ENCODE measurements at regions not wholly inside any gene's neighbourhood (a gene's known extent, or its start where the extent isn't known, plus 50 kb on each side); places are given as distances from the start of the nearest gene placed in this dataset.
"Not testable (repeated sequence)": the region's sequence is repeated elsewhere in the genome, so short reads cannot be mapped to it uniquely, and the experiment has no call there.

DNA sequence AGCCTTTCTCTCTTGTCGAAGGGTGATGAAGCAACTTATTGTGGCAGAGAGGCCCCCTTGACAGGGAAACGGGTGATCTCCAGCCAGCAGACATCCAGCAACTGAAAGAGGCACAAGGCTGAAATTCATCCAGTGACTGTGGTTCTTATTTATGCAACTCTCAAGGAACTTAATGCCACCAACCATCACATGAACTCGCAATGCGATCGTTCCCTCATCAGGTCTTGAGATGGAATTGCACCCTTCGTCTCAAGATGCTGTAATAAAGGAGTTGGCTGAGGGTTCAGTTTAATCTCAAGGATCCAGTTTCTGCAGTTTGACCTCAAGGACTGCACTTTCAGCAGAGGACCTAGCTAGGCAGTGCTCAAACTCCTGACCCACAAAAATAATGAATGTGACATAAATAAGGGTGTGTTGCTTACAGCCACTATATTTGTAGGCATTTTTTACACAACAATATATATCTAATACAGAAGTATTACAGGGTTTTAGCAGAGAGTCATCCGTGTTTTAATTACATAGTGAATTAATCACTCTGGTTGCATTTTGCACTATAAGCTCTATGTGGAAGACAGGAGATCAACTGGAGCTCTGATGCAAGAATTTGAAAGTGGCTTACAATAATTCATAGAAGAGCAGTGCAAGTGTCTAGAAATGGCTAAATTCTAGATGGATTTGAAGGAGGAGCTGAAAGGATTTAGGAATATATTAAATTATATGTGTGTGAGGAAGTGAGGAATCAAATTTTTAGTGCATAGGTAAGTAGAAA, 957.8 kb upstream of the CTNND2 start:
- DNase-seq: no peak

DNA sequence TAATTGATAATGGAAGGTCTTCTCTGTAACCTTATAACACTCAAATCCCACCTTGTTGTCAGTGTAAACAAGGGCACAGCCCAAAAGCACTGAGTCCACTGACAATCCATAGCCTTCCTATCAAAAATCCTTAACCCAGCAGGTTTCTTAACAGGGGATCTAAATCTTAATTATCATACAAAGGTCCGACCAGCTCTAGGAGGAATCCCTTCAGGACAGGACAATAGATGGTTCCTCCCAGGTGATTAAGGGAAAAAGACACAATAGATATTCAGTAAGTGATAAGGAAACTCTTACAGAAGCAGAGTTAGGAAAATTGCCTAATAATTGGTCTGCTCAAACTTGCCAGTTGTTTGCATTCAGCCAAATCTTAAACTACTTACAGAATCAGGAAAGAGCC, 951.9 kb upstream of the CTNND2 start:
- not testable (repeated sequence) for DNase-seq

DNA sequence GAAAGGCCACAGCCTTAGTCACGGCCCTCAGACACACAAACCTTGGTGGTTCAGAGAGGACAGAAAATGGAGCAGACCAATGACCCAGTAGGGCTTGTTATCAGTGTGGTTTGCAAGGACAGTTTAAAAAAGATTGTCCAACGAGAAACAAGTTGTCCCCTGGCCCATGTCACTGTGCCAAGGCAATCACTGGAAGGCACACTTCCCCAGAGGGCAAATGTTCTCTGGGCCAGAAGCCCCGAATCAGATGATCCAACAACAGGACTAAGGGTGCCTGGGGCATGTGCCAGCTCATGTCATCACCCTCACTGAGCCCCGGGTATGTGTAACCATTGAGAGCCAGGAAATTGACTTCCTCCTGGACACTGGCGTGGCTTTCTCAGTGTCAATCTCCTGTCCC, 950.1 kb upstream of the CTNND2 start:
- no peak for DNase-seq

DNA sequence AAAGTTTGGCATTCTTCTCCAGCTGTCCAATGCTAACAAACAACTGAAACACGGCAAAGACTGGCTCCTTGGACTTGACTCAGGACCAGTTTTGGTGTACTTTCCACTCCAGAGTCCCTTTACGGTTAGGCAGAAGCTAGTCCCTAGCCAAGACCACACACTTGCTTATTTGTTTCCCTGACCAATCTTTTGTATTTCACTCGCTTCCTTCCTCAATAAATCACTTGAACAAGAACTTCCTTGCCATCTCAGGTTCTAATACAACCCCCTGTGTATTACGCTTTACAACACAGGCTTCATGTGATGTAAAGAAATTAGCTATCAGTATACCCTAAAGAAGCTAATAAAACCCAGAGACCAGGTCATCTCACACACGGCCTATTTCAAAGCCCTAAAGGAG, 947.5 kb upstream of the CTNND2 start:
- no peak for DNase-seq

DNA sequence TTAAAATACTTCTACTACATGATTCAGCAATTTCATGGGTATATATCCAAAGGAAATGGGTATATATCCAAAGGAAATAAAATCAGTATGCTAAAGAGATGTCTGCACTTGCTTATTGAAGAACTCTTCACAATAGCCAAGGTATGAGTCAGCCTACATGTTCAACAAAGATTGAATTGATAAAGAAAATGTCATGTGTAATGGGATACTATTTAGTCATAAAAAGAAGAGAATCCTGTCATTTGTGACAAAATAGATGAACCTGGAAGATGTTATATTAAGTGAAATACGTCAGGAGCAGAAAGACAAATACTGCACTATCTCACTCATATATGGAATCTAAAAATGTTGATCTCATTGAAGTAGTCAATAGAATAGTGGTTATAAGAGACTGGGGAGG, 944.5 kb upstream of the CTNND2 start:
- no peak for DNase-seq

- no peak for DNase-seq
Observed at GRCh38 chr5:12845549-12846159, 941.4 kb upstream of the CTNND2 start.

DNA sequence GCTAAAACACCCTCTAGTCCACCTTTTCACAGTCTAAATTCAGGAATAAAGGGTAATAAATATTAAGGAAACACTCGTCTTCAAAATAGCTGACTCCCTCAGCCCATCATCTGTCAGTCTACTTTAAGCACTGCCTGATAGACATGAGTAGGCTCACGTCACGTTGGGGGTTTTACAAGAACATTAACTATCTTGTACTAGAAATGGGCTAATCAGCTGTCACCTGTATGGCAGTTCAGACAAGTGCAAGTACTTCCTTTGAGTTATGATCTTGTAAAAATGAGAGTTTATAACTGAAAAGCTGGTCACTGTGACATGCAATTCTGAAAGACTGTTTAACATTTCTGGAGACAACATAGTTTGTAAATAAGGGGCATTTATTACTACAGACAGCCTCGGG, 936.7 kb upstream of the CTNND2 start:
- DNase-seq: no peak

GRCh38 chr5:12837592-12837991, 933.3 kb upstream of the CTNND2 start:
- no peak for DNase-seq

DNA sequence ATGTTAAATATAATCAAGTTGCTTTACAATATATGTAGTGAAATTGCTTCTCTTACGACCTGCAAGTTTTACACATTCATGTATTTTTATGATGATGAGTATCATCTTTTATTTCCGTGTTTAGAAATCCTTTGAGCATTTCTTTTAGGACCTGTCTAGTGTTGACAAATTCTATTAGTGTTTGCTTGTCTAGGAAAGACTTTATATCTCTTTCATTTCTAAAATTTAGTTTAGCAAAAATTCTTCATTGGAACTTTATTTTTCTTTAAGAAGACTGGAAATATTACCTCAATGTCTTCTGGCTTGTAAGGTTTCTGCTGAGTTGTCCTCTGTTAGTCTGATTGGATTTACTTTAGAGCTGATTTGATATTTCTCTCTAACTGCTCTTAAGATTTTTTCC, 920.9 kb upstream of the CTNND2 start:
- DNase-seq: no peak

DNA sequence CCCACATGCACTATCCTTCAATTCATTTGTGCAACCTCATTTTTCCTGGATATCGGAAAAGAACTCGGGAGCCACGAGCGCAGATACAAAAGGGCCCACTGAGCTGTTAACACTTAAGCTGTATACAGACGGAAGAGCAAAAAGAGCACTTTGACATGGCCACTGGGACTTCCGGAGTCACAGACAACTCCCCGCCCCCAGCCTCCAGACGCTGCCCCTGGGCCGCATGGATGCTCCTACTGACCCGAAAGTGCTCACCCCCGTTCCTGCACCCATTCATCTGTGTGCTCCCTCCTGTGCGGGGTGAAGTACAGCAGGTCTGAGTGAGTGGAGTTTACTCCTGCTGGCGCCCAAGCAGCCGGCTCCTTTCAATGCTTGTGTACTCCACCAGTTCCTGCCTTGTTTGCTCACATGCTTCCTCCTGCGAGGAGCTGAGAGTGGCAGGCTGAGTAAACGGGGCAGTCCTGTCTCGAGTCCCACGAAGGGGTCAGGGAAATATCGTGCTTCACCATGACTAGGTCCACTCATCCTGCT, 901.0 kb upstream of the CTNND2 start:
- no peak for DNase-seq

GRCh38 chr5:12799165-12799564, 894.9 kb upstream of the CTNND2 start:
- no peak for DNase-seq

DNA sequence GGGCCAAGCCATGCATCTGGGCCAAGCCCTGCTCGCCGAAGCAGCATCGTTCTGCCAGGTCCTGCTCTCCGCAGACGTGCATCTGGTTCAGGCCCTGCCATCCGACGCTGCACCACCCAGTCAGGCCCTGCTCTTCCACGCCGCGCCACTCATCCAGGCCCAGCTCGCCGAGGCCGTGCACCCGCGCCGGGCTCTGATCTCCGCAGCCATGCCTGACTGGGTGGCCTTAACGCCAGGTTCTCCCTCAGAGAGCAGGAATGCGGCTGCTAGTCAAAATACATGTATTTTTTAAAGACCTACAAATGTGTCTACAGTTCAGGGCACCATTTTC, 891.1 kb upstream of the CTNND2 start:
- DNase-seq: no peak

- DNase-seq: no peak
Observed at GRCh38 chr5:12794476-12795332, 890.5 kb upstream of the CTNND2 start.

DNA sequence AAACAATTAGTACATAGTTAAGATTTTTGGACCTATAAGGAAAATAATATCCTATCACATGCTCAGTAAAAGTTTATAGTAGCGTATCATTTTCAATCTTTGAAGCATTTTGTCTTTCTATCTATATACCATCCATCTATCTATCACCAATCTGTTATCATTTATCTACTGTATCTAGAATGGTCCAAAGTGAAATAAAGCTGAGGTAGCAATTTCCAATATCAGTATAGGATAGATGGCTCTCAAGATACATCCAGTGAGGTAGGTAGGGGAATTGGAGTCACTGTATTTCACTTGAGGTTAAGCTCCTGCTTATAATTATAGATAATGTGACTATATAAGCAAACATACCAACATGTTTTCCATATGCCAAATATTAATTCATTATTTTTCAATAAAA, 889.1 kb upstream of the CTNND2 start:
- DNase-seq: no peak

DNA sequence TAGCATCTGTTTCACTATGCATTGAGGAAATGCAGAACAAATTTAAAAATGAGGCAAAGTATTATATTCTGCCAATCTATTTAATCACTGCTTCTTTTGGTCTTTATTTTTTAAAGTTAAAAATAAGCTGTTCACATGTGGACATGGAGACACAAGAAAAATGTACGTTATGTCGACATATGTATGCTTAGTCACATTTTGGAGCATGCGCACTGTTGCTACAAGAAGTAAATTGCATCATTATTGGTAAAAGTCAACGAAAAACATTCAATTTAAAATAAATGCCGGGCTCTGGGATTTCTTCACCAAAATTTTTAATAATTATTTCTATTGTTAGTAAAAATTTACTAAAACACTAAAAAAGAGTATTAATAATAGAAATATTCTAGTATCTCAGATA, 876.3 kb upstream of the CTNND2 start:
- no peak for DNase-seq

DNA sequence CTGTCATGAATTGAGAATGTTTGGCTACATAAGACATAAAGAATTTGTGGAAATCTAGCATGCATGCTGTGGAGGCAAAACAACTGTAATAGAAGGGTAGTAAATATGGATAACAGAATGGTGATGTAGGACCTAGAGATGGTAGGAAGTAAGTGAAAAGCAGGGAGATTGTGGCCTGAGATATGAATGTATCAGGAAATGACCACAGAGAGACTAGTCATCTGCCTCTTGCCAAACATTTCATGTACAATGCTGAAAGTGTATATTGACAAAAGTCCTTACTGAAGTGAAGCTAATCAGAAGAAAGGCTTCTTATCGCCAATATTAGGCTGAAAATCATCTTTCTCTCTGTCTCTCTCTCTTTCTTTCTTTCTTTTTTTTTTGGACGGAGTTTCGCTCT, 873.1 kb upstream of the CTNND2 start:
- DNase-seq: no peak

DNA sequence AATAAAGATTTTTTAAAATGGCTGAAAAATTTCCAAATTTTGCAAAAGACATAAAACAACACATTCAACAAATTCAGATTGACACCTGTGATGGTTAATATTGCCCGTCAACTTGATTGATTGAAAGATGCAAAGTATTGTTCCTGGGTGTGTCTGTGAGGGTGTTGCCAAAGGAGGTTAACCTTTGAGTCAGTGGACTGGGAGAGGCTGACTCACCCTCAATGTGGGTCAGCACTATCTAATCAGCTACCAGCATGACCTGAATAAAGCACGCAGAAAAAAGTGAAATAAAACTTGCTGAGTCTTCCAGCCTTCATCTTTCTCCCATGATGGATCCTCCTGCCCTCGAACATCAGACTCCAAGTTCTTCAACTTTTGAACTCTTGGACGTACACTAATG, 868.0 kb upstream of the CTNND2 start:
- no peak for DNase-seq

GRCh38 chr5:12759377-12759776, 855.1 kb upstream of the CTNND2 start:
- no peak for DNase-seq

DNA sequence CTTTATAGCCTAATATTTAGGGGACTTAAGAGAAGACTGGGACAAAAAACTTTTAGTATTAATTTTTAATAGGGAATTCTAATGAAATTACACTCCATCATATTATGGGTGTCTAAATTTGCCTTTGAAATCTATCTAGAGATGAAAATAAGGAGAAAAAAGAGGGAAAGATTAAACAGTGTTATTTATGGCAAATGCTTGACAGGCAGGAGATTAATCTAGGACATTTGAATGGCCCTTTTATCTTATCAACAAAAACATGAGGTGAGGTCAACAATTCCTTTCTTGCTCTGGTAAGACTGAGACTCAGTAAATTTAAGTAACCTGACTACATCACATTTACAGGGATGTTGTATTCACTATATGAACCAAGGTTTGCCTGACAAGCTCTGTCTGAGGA, 852.8 kb upstream of the CTNND2 start:
- no peak for DNase-seq

GRCh38 chr5:12745537-12745936, 841.3 kb upstream of the CTNND2 start:
- DNase-seq: no peak

DNA sequence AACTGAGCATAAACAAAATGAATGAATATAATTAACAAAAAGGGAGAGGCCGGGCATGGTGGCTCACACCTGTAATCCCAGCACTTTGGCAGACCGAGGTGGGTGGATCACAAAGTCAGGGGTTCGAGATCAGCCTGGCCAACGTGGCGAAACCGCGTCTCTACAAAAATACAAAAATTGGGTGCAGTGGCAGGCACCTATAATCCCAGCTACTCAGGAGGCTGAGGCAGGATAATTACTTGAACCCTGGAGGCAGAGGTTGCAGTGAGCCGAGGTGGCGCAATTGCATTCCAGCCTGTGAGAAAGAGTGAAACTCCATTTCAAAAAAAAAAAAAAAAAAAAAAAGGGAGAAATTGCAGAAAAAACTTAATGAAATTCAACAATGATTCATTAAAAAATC, 839.3 kb upstream of the CTNND2 start:
- DNase-seq: no peak

GRCh38 chr5:12730354-12730753, 826.1 kb upstream of the CTNND2 start:
- no peak for DNase-seq

- no peak for DNase-seq
Observed at GRCh38 chr5:12716664-12717063, 812.4 kb upstream of the CTNND2 start.

GRCh38 chr5:12707560-12707959, 803.3 kb upstream of the CTNND2 start:
- no peak for DNase-seq

All from NCI-H1930 (cell line).